IMR-90 (cell line): ENCODE measurements at regions not wholly inside any gene's neighbourhood (a gene's known extent, or its start where the extent isn't known, plus 50 kb on each side); places are given as distances from the start of the nearest gene placed in this dataset.

Experiments
- ATAC-seq: fragments of 200-7000 bp; cut with Tn5 transposase; 2 replicates; pipeline ENCODE4 v1.9.1; 2020; ENCODE audit warnings: low read depth, mild to moderate bottlenecking, moderate library complexity
- BruUV-seq: library from RNA; stranded (reverse); fragments of 400-500 nt; replicated peaks from 2 replicates; lab custom pipeline; 2021; lab: Mats Ljungman, UMichigan
- CTCF ChIA-PET: fragments of 300-600 bp; formaldehyde crosslinking; extraction: SDS; loops from one replicate; lab custom pipeline; 2021; ENCODE audit warnings: antibody characterized with exemption; lab: Yijun Ruan, JAX
- POLR2A ChIA-PET: fragments of 300-600 bp; sonication (Branson Sonifier 250); formaldehyde crosslinking; loops from one replicate; lab custom pipeline; 2022; ENCODE audit warnings: antibody characterized with exemption; ENCODE audit not compliant: unreplicated experiment; lab: Charles Lee
- DNase-seq: peaks from one replicate; pipeline ENCODE4 v3.0.0; 2013
- H2AFZ ChIP-seq: replicated peaks from 2 replicates; pipeline ENCODE3; 2013; ENCODE audit warnings: low read length, mild to moderate bottlenecking; ENCODE audit not compliant: poor library complexity
- H2AK5ac ChIP-seq: 2 replicates; pipeline ENCODE4 v1.6.1; 2013; ENCODE audit warnings: low read depth, low read length, inconsistent platforms
- H2AK9ac ChIP-seq: replicated peaks from 2 replicates; pipeline ENCODE3; 2013; ENCODE audit warnings: mild to moderate bottlenecking, low read depth, low read length, moderate library complexity; ENCODE audit not compliant: poor library complexity
- H2BK120ac ChIP-seq: 2 replicates; pipeline ENCODE4 v1.6.1; 2013; ENCODE audit warnings: low read depth, low read length, inconsistent platforms
- H2BK15ac ChIP-seq: 3 replicates; pipeline ENCODE4 v1.6.1; 2013; ENCODE audit warnings: low read depth, low read length, inconsistent platforms
- H2BK20ac ChIP-seq: 2 replicates; pipeline ENCODE4 v1.6.1; 2013; ENCODE audit warnings: low read depth, mild to moderate bottlenecking, inconsistent platforms, low read length, moderate library complexity
- H2BK5ac ChIP-seq: 2 replicates; pipeline ENCODE4 v1.6.1; 2013; ENCODE audit warnings: mild to moderate bottlenecking, low read depth, low read length, inconsistent platforms; ENCODE audit not compliant: poor library complexity, severe bottlenecking
- H3K14ac ChIP-seq: replicated peaks from 2 replicates; pipeline ENCODE4 v1.6.1; 2013; ENCODE audit warnings: low read depth, low read length, inconsistent platforms
- H3K18ac ChIP-seq: 2 replicates; pipeline ENCODE4 v1.6.1; 2013; ENCODE audit warnings: low read depth, low read length, control low read depth
- H3K23ac ChIP-seq: 2 replicates; pipeline ENCODE4 v1.6.1; 2013; ENCODE audit warnings: low read depth, low read length, inconsistent platforms
- H3K27ac ChIP-seq: 2 replicates; pipeline ENCODE4 v1.5.1; 2013; ENCODE audit warnings: mild to moderate bottlenecking, control low read depth, low read length; ENCODE audit not compliant: insufficient read depth
- H3K27me3 ChIP-seq: 2 replicates; pipeline ENCODE4 v1.6.1; 2013; ENCODE audit warnings: low read length; ENCODE audit not compliant: control insufficient read depth, insufficient read depth
- H3K36me3 ChIP-seq: 2 replicates; pipeline ENCODE4 v1.6.1; 2013; ENCODE audit warnings: low read length, mixed read lengths; ENCODE audit not compliant: control insufficient read depth, insufficient read depth
- H3K4ac ChIP-seq: 2 replicates; pipeline ENCODE4 v1.6.1; 2013; ENCODE audit warnings: low read depth, low read length, inconsistent platforms
- H3K4me1 ChIP-seq: 2 replicates; pipeline ENCODE4 v1.6.1; 2013; ENCODE audit warnings: low read length, mixed read lengths; ENCODE audit not compliant: control insufficient read depth, insufficient read depth
- H3K4me2 ChIP-seq: 2 replicates; pipeline ENCODE4 v1.6.1; 2013; ENCODE audit warnings: low read depth, mild to moderate bottlenecking, control low read depth, low read length, moderate library complexity
- H3K4me3 ChIP-seq: 2 replicates; pipeline ENCODE4 v1.5.1; 2013; ENCODE audit warnings: low read depth, mild to moderate bottlenecking, control low read depth, low read length, moderate library complexity; ENCODE audit not compliant: insufficient read depth
- H3K56ac ChIP-seq: 2 replicates; pipeline ENCODE4 v1.6.1; 2013; ENCODE audit warnings: low read length, inconsistent platforms; ENCODE audit not compliant: insufficient read depth; ENCODE audit errors: extremely low read depth
- H3K79me1 ChIP-seq, 2 experiments: 2 replicates each; pipeline ENCODE4 v1.6.1; 2013; ENCODE audit warnings: low read length in 2 of 2, inconsistent platforms in 1 of 2, low read depth in 1 of 2
- H3K9ac ChIP-seq: 2 replicates; pipeline ENCODE4 v1.6.1; 2013; ENCODE audit warnings: low read depth, low read length, control low read depth
- H3K9me1 ChIP-seq: 2 replicates; pipeline ENCODE4 v1.6.1; 2013; ENCODE audit warnings: low read length, inconsistent platforms; ENCODE audit not compliant: insufficient read depth
- H3K9me3 ChIP-seq: 2 replicates; pipeline ENCODE4 v1.6.1; 2013; ENCODE audit warnings: low read length; ENCODE audit not compliant: control insufficient read depth, insufficient read depth
- H4K20me1 ChIP-seq: 2 replicates; pipeline ENCODE4 v1.6.1; 2013; ENCODE audit warnings: low read length, inconsistent platforms; ENCODE audit not compliant: insufficient read depth
- H4K5ac ChIP-seq: 2 replicates; pipeline ENCODE4 v1.6.1; 2013; ENCODE audit warnings: mild to moderate bottlenecking, low read depth, low read length, control low read depth
- H4K8ac ChIP-seq, 2 experiments: 2 replicates each; pipeline ENCODE4 v1.6.1; 2013; ENCODE audit warnings: low read depth in 2 of 2, low read length in 2 of 2, control low read depth in 1 of 2, inconsistent platforms in 1 of 2
- H4K91ac ChIP-seq: 2 replicates; pipeline ENCODE4 v1.6.1; 2013; ENCODE audit warnings: low read depth, low read length, inconsistent platforms; ENCODE audit not compliant: insufficient read depth
- CEBPB ChIP-seq: IDR thresholded peaks from 2 replicates; pipeline ENCODE4 v1.6.1; 2012; ENCODE audit warnings: low read depth, low read length, improper control_type of control experiment
- ELK1 ChIP-seq: fragments of 150-350 bp; IDR thresholded peaks from 2 replicates; pipeline ENCODE4 v1.6.1; 2016; ENCODE audit warnings: low read depth, mild to moderate bottlenecking, low read length, moderate library complexity, borderline replicate concordance
- MXI1 ChIP-seq: IDR thresholded peaks from 2 replicates; pipeline ENCODE4 v1.6.1; 2012; ENCODE audit warnings: low read depth, mild to moderate bottlenecking, low read length, moderate library complexity, borderline replicate concordance
- POLR2A ChIP-seq: IDR thresholded peaks from 2 replicates; pipeline ENCODE4 v1.6.1; 2012; ENCODE audit warnings: mild to moderate bottlenecking, low read depth, low read length
- RAD21 ChIP-seq: IDR thresholded peaks from 2 replicates; pipeline ENCODE4 v1.6.1; 2012; ENCODE audit warnings: low read length, improper control_type of control experiment
- SMC3 ChIP-seq: fragments of 150-350 bp; IDR thresholded peaks from 2 replicates; pipeline ENCODE4 v1.6.1; 2016; ENCODE audit warnings: low read depth, mild to moderate bottlenecking, antibody characterized with exemption, low read length, moderate library complexity
- USF2 ChIP-seq: fragments of 150-350 bp; IDR thresholded peaks from 2 replicates; pipeline ENCODE4 v1.6.1; 2017; ENCODE audit warnings: mild to moderate bottlenecking, antibody characterized with exemption, low read length, low read depth
- WGBS, 2 experiments: methylation state at CpG; one replicate each; pipeline versions ENCODE4 v1.1.5 to v1.1.7; 2013; ENCODE audit warnings: missing lambda C conversion rate in 2 of 2; ENCODE audit not compliant: insufficient read length in 1 of 2; ENCODE audit errors: extremely low coverage in 2 of 2; 5-methylcytosine and 5-hydroxymethylcytosine counted together
- dilution Hi-C: fragments of 300-500 bp; cut with HindIII; formaldehyde crosslinking; loops from one replicate; pipeline ENCODE4 v1.14.3; 2018; ENCODE audit warnings: low sequenced_read_pairs; ENCODE audit not compliant: unreplicated experiment
- in situ Hi-C: fragments of 300-500 bp; cut with MboI; formaldehyde crosslinking; loops from 3 replicates; pipeline ENCODE4 v1.14.3; 2019; ENCODE audit warnings: low sequenced_read_pairs, inconsistent platforms, mixed read lengths
- intact Hi-C: fragments of 100-400 bp; cut with micrococcal nuclease; formaldehyde crosslinking; loops from 2 replicates; pipeline ENCODE4 v1.10.0; 2022

DNA sequence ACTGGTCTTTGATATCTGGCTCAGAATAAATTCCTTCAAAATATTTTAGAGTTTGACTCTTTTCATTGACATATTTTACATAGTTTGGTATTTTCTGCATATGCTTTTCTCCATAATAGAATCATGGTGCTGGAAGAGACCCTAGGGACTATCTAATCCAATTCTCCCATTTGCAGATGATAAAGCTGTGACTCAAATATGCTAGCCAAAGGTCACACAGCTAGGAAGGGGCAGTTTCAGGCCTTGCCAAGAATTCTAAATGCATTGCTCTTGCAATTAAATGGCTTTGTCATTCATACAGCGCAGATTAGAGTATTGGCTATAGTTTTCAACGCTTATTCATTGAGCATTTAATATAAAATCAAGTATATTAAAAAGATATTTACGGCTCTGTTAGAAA is 374.1 kb upstream of the RASGEF1B start:
- in situ Hi-C loops, result loop anchor here (10.0 kb wide), 1 partner anchor 441 kb away; no protein-coding TSS in a partner anchor
- Histone ChIP-seq H2BK15ac (no peak overlapping the region), H3K36me3 (no peaks in the 10 kb centered on the region), H4K20me1 (no peaks in the 10 kb centered on the region), H2AK9ac (no peak overlapping the region), H3K14ac (no peak overlapping the region), H3K4me3 (no peak overlapping the region), H3K4ac (no peak overlapping the region), H2BK20ac (no peak overlapping the region), H3K4me1 (no peaks in the 10 kb centered on the region), H3K27ac (no peak overlapping the region), H3K56ac (no peak overlapping the region), H4K8ac (no peak overlapping the region), H2BK5ac (no peak overlapping the region), H3K9me3 (no peaks in the 10 kb centered on the region), H3K27me3 (no peaks in the 10 kb centered on the region), H3K23ac (no peak overlapping the region), H3K9ac (no peak overlapping the region), H3K18ac (no peak overlapping the region), H2AK5ac (no peak overlapping the region), H2AFZ (no peak overlapping the region), H3K79me1 (no peaks in the 10 kb centered on the region), H2BK120ac (no peak overlapping the region), H4K5ac (no peak overlapping the region), H3K4me2 (no peak overlapping the region), H3K9me1 (no peaks in the 10 kb centered on the region), H4K91ac (no peak overlapping the region)
- no peak for TF ChIP-seq SMC3
- TF ChIP-seq CEBPB, result no peak
- no peak for TF ChIP-seq ELK1
- no peak for TF ChIP-seq MXI1
- no peak for TF ChIP-seq USF2
- TF ChIP-seq RAD21, result no peak
- no peak for TF ChIP-seq POLR2A
- intact Hi-C loops, result loop anchor here (2.0 kb wide), 1 partner anchor 357 kb away; no protein-coding TSS in a partner anchor
- ChIA-PET CTCF (interaction anchor here (0.5 to 2.0 kb wide), 2 partner anchors 202 to 379 kb away, joined by 4 to 13 read pairs; no protein-coding TSS in a partner anchor), POLR2A (no interaction called here)
- dilution Hi-C loops, result loop anchor here (25.0 kb wide), 1 partner anchor 433 kb away; no protein-coding TSS in a partner anchor
- DNase-seq, result no peak
- no TSS peak for BruUV-seq
- ATAC-seq, result no peak
- WGBS, 2 experiments, result no CpG with 5 or more reads among the region's 3 CpGs
